T-cell (primary cell): ENCODE measurements at regions not wholly inside any gene's neighbourhood (a gene's known extent, or its start where the extent isn't known, plus 50 kb on each side); places are given as distances from the start of the nearest gene placed in this dataset.
A peak's percentile ranks its signal among the peaks of the same experiment; 100 is the strongest.

Experiments used
- ATAC-seq, 4 experiments: fragments of 200-7000 bp in 3 of 4; fragments of 150-1000 bp in 1 of 4; cut with Tn5 transposase; replicated peaks in 1 of 4; 1 replicate in 3 of 4; 2 replicates in 1 of 4; pipeline ENCODE4 v1.10.0; 2021; ENCODE audit warnings: moderate library complexity in 3 of 4, mild to moderate bottlenecking in 2 of 4, moderate number of reproducible peaks in 1 of 4
- CTCF ChIA-PET, 2 donors: fragments of 300-600 bp; sonication (Branson Sonifier 250); formaldehyde crosslinking; loops; one replicate each; lab custom pipeline; 2022; ENCODE audit warnings: antibody characterized with exemption in 2 of 2; lab: Charles Lee
- POLR2A ChIA-PET, 2 donors: fragments of 300-600 bp; sonication (Branson Sonifier 250); formaldehyde crosslinking; loops; one replicate each; lab custom pipeline; 2022; ENCODE audit warnings: antibody characterized with exemption in 2 of 2; lab: Charles Lee
- DNase-seq, 35 experiments: peaks; one replicate each; pipeline versions ENCODE4 v3.0.0 to v3.0.0-alpha.2; 2013 to 2023
- H3K27ac ChIP-seq: one replicate; pipeline ENCODE4 v1.5.1; 2013; ENCODE audit warnings: low read length
- H3K27me3 ChIP-seq, 2 experiments: replicated peaks in 1 of 2; 1 replicate in 1 of 2; 2 replicates in 1 of 2; pipeline versions ENCODE4 v1.6.1 to v1.7.0; 2013; ENCODE audit warnings: low read length in 1 of 2, mixed read lengths in 1 of 2; ENCODE audit not compliant: control insufficient read depth in 2 of 2, insufficient read depth in 2 of 2; ENCODE audit errors: extremely low read depth in 1 of 2
- H3K36me3 ChIP-seq, 2 donors: 1 replicate in 1 of 2; 2 replicates in 1 of 2; pipeline versions ENCODE4 v1.6.1 to v1.7.0; 2013; ENCODE audit warnings: low read length in 1 of 2; ENCODE audit not compliant: control insufficient read depth in 2 of 2, insufficient read depth in 1 of 2; ENCODE audit errors: extremely low read depth in 1 of 2
- H3K4me1 ChIP-seq, 2 experiments: 1 replicate in 1 of 2; 2 replicates in 1 of 2; pipeline versions ENCODE4 v1.6.1 to v1.7.0; 2013; ENCODE audit warnings: low read length in 2 of 2, mixed read lengths in 1 of 2; ENCODE audit not compliant: insufficient read depth in 2 of 2, control insufficient read depth in 1 of 2; ENCODE audit errors: extremely low read depth in 1 of 2
- H3K4me3 ChIP-seq, 2 donors: 1 replicate in 1 of 2; 2 replicates in 1 of 2; pipeline versions ENCODE4 v1.5.1 to v1.7.0; 2013; ENCODE audit warnings: mild to moderate bottlenecking in 2 of 2, low read length in 1 of 2, moderate library complexity in 1 of 2; ENCODE audit not compliant: control insufficient read depth in 1 of 2; ENCODE audit errors: extremely low read depth in 1 of 2
- H3K9me3 ChIP-seq: 2 replicates; pipeline ENCODE4 v1.7.0; 2013
- H3K27ac Mint-ChIP-seq, 2 donors: one replicate each; pipeline ENCODE4 v1.8.0; 2020 to 2021; ENCODE audit warnings: mild to moderate bottlenecking in 2 of 2, mixed read lengths in 2 of 2
- H3K27me3 Mint-ChIP-seq, 2 donors: one replicate each; pipeline ENCODE4 v1.8.0; 2021 to 2022; ENCODE audit warnings: mixed read lengths in 2 of 2
- H3K36me3 Mint-ChIP-seq: one replicate; pipeline ENCODE4 v1.8.0; 2021; ENCODE audit warnings: mixed read lengths
- H3K4me1 Mint-ChIP-seq, 3 donors: one replicate each; pipeline ENCODE4 v1.8.0; 2020 to 2022; ENCODE audit warnings: mixed read lengths in 3 of 3, mild to moderate bottlenecking in 1 of 3
- H3K4me3 Mint-ChIP-seq, 3 donors: one replicate each; pipeline ENCODE4 v1.8.0; 2020 to 2022; ENCODE audit warnings: mild to moderate bottlenecking in 3 of 3, mixed read lengths in 3 of 3, moderate library complexity in 3 of 3
- H3K9me3 Mint-ChIP-seq, 3 donors: one replicate each; pipeline ENCODE4 v1.8.0; 2020 to 2022; ENCODE audit warnings: mixed read lengths in 3 of 3
- WGBS: methylation state at CpG from one replicate; pipeline ENCODE4 v1.1.5; 2013; ENCODE audit warnings: missing lambda C conversion rate; ENCODE audit not compliant: insufficient coverage; 5-methylcytosine and 5-hydroxymethylcytosine counted together

GRCh38 chr3:168850109-168850508 lies 754.4 kb upstream of the GOLIM4 start:
- CTCF ChIA-PET: no interaction called here

GRCh38 chr3:168847291-168847883 lies 751.7 kb upstream of the GOLIM4 start:
- Mint-ChIP-seq H3K27ac (no peak overlapping the region), H3K4me3 (no peak overlapping the region), H3K27me3 (peaks cover 2 to 5% of the 10 kb centered on the region in 2 donors), H3K4me1 (no peaks in the 10 kb centered on the region), H3K36me3 (no peaks in the 10 kb centered on the region), H3K9me3 (peaks cover 3% of the 10 kb centered on the region in 3 donors)
- Histone ChIP-seq H3K4me3 (no peak overlapping the region), H3K36me3 (no peaks in the 10 kb centered on the region), H3K9me3 (no peaks in the 10 kb centered on the region), H3K4me1 (no peaks in the 10 kb centered on the region), H3K27me3 (no peaks in the 10 kb centered on the region), H3K27ac (no peak overlapping the region)
- CTCF ChIA-PET: interaction anchor here (0.6 to 0.7 kb wide), 2 partner anchors 635 to 1464 kb away, joined by 3 read pairs; no protein-coding TSS in a partner anchor
- ATAC-seq (no peak), DNase-seq (peak in 1 of 35 experiments; percentile 11)
- POLR2A ChIA-PET: no interaction called here
- no CpG with 5 or more reads among the region's 7 CpGs for WGBS

More at GRCh38 chr3:168850109-168850508, 754.4 kb upstream of the GOLIM4 start:
- Histone ChIP-seq H3K27ac (no peak overlapping the region), H3K27me3 (no peaks in the 10 kb centered on the region), H3K4me1 (no peaks in the 10 kb centered on the region), H3K9me3 (no peaks in the 10 kb centered on the region), H3K36me3 (no peaks in the 10 kb centered on the region), H3K4me3 (no peak overlapping the region)
- DNase-seq: no peak
- POLR2A ChIA-PET: no interaction called here
- Mint-ChIP-seq H3K4me1 (no peaks in the 10 kb centered on the region), H3K27ac (no peak overlapping the region), H3K36me3 (no peaks in the 10 kb centered on the region), H3K27me3 (peaks cover 2 to 5% of the 10 kb centered on the region in 2 donors), H3K4me3 (no peak overlapping the region), H3K9me3 (peaks cover 3% of the 10 kb centered on the region in 3 donors)
- no peak for ATAC-seq

- no peaks in the 10 kb centered on the region for H3K9me3 Mint-ChIP-seq
- peaks cover 2 to 5% of the 10 kb centered on the region in 2 donors for H3K27me3 Mint-ChIP-seq
- H3K4me3 ChIP-seq: no peak overlapping the region
- no peaks in the 10 kb centered on the region for H3K27me3 ChIP-seq
- no peaks in the 10 kb centered on the region for H3K9me3 ChIP-seq
- DNase-seq: no peak
- ChIA-PET CTCF (no interaction called here), POLR2A (no interaction called here)
- H3K4me1 Mint-ChIP-seq: no peaks in the 10 kb centered on the region
- no peak overlapping the region for H3K4me3 Mint-ChIP-seq
- H3K4me1 ChIP-seq: no peaks in the 10 kb centered on the region
- no peak overlapping the region for H3K27ac ChIP-seq
- H3K27ac Mint-ChIP-seq: no peak overlapping the region
- H3K36me3 Mint-ChIP-seq: no peaks in the 10 kb centered on the region
- no peaks in the 10 kb centered on the region for H3K36me3 ChIP-seq
- WGBS: 36% methylated on average over 4 of the region's 6 CpGs
- no peak for ATAC-seq
These were observed 749.3 kb upstream of the GOLIM4 start for GRCh38 chr3:168844894-168845482.

- ChIA-PET POLR2A (no interaction called here), CTCF (no interaction called here)
- Mint-ChIP-seq H3K9me3 (no peaks in the 10 kb centered on the region), H3K27ac (no peak overlapping the region), H3K4me3 (no peak overlapping the region), H3K4me1 (no peaks in the 10 kb centered on the region), H3K36me3 (no peaks in the 10 kb centered on the region), H3K27me3 (peaks cover 2 to 5% of the 10 kb centered on the region in 2 donors)
- WGBS: 20% methylated on average over 2 of the region's 4 CpGs
- H3K27me3 ChIP-seq: no peaks in the 10 kb centered on the region
- DNase-seq (no peak), ATAC-seq (no peak)
- H3K9me3 ChIP-seq: no peaks in the 10 kb centered on the region
- no peak overlapping the region for H3K27ac ChIP-seq
- H3K4me3 ChIP-seq: no peak overlapping the region
- no peaks in the 10 kb centered on the region for H3K36me3 ChIP-seq
- no peaks in the 10 kb centered on the region for H3K4me1 ChIP-seq
These were observed 748.7 kb upstream of the GOLIM4 start for GRCh38 chr3:168844472-168844871.

- Histone ChIP-seq H3K4me1 (no peaks in the 10 kb centered on the region), H3K27me3 (no peaks in the 10 kb centered on the region), H3K4me3 (no peak overlapping the region), H3K36me3 (no peaks in the 10 kb centered on the region), H3K27ac (no peak overlapping the region), H3K9me3 (no peaks in the 10 kb centered on the region)
- ATAC-seq (no peak), DNase-seq (no peak)
- no peaks in the 10 kb centered on the region for H3K9me3 Mint-ChIP-seq
- whole genome bisulfite sequencing: no CpG with 5 or more reads among the region's 2 CpGs
- H3K36me3 Mint-ChIP-seq: no peaks in the 10 kb centered on the region
- POLR2A ChIA-PET: no interaction called here
- no peaks in the 10 kb centered on the region for H3K4me1 Mint-ChIP-seq
- H3K27me3 Mint-ChIP-seq: peaks cover 2 to 5% of the 10 kb centered on the region in 2 donors
- no peak overlapping the region for H3K4me3 Mint-ChIP-seq
- no peak overlapping the region for H3K27ac Mint-ChIP-seq
- CTCF ChIA-PET: no interaction called here
These were observed 747.8 kb upstream of the GOLIM4 start for GRCh38 chr3:168843481-168843880.

GRCh38 chr3:168839653-168840052 lies 743.9 kb upstream of the GOLIM4 start:
- Mint-ChIP-seq H3K4me3 (no peak overlapping the region), H3K27me3 (no peaks in the 10 kb centered on the region), H3K36me3 (no peaks in the 10 kb centered on the region), H3K9me3 (no peaks in the 10 kb centered on the region), H3K4me1 (no peaks in the 10 kb centered on the region), H3K27ac (no peak overlapping the region)
- ChIA-PET CTCF (no interaction called here), POLR2A (no interaction called here)
- Histone ChIP-seq H3K27ac (no peak overlapping the region), H3K4me3 (no peak overlapping the region), H3K36me3 (no peaks in the 10 kb centered on the region), H3K9me3 (no peaks in the 10 kb centered on the region), H3K27me3 (no peaks in the 10 kb centered on the region), H3K4me1 (no peaks in the 10 kb centered on the region)
- no peak for ATAC-seq
- DNase-seq: no peak
- WGBS: no CpG with 5 or more reads among the region's 1 CpG
